Endothelial cell of umbilical vein (primary cell): ENCODE measurements at regions not wholly inside any gene's neighbourhood (a gene's known extent, or its start where the extent isn't known, plus 50 kb on each side); places are given as distances from the start of the nearest gene placed in this dataset.
A peak's percentile ranks its signal among the peaks of the same experiment; 100 is the strongest.

Experiments
- BruUV-seq: library from RNA; stranded (reverse); fragments of 400-500 nt; replicated peaks from 2 replicates; lab custom pipeline; 2021; lab: Mats Ljungman, UMichigan
- CTCF ChIA-PET: fragments of 300-600, 350-600 bp; sonication (Branson Sonifier 250); formaldehyde crosslinking; loops from one replicate; lab custom pipeline; 2021; ENCODE audit warnings: antibody characterized with exemption, inconsistent platforms; lab: Charles Lee
- POLR2A ChIA-PET: fragments of 300-600, 350-600 bp; sonication (Branson Sonifier 250); formaldehyde crosslinking; loops from one replicate; lab custom pipeline; 2021; ENCODE audit warnings: antibody characterized with exemption, inconsistent platforms; lab: Charles Lee
- DNase-seq: peaks from one replicate; pipeline ENCODE4 v3.0.0-alpha.2; 2011; ENCODE audit warnings: low read depth, low spot score
- FAIRE-seq: peaks from 2 replicates; lab custom pipeline; 2011; peaks lifted over from hg19 to GRCh38; lab: Jason Lieb, UNC
- H2AFZ ChIP-seq: 2 replicates; pipeline ENCODE4 v1.6.0; 2012; ENCODE audit warnings: low read depth, low read length, control low read depth, inconsistent platforms
- H3K27ac ChIP-seq: 2 replicates; pipeline ENCODE4 v1.5.1; 2011; ENCODE audit warnings: low read depth, mild to moderate bottlenecking, control low read depth, low read length, moderate library complexity; ENCODE audit not compliant: insufficient read depth
- H3K27me3 ChIP-seq, 2 experiments: 2 replicates each; pipeline versions ENCODE4 v1.6.0 to v1.6.1; 2011; ENCODE audit warnings: low read length in 2 of 2, mixed read lengths in 1 of 2; ENCODE audit not compliant: control insufficient read depth in 2 of 2, insufficient read depth in 2 of 2
- H3K36me3 ChIP-seq, 2 experiments: 2 replicates in 1 of 2; 3 replicates in 1 of 2; pipeline ENCODE4 v1.5.1; 2011; ENCODE audit warnings: low read length in 2 of 2, mild to moderate bottlenecking in 1 of 2, moderate library complexity in 1 of 2; ENCODE audit not compliant: control insufficient read depth in 2 of 2, insufficient read depth in 2 of 2; ENCODE audit errors: extremely low read depth in 1 of 2
- H3K4me1 ChIP-seq: 3 replicates; pipeline ENCODE4 v1.5.1; 2011; ENCODE audit warnings: mild to moderate bottlenecking, low read length; ENCODE audit not compliant: control insufficient read depth, insufficient read depth; ENCODE audit errors: extremely low read depth
- H3K4me2 ChIP-seq: 2 replicates; pipeline ENCODE4 v1.6.1; 2011; ENCODE audit warnings: low read length, control low read depth, mixed read lengths; ENCODE audit not compliant: insufficient read depth
- H3K4me3 ChIP-seq, 3 experiments: fragments of 200-600 bp in 1 of 3; sonication (generic), shearing (Covaris generic) in 1 of 3; replicated peaks in 1 of 3; 2 replicates each; pipeline ENCODE4 v1.5.1; 2011 to 2016; ENCODE audit warnings: control low read depth in 3 of 3, low read length in 3 of 3, mild to moderate bottlenecking in 2 of 3, inconsistent platforms in 1 of 3, low read depth in 1 of 3, moderate library complexity in 1 of 3; ENCODE audit not compliant: insufficient read depth in 1 of 3
- H3K79me2 ChIP-seq: 2 replicates; pipeline ENCODE4 v1.6.0; 2012; ENCODE audit warnings: low read length, inconsistent platforms; ENCODE audit not compliant: control insufficient read depth, insufficient read depth
- H3K9ac ChIP-seq: replicated peaks from 2 replicates; pipeline ENCODE3; 2011; ENCODE audit warnings: low read length, control low read depth; ENCODE audit not compliant: insufficient read depth; ENCODE audit errors: extremely low read depth
- H3K9me1 ChIP-seq: replicated peaks from 3 replicates; pipeline ENCODE4 v1.6.0; 2011; ENCODE audit warnings: mild to moderate bottlenecking, low read length; ENCODE audit not compliant: control insufficient read depth, insufficient read depth; ENCODE audit errors: extremely low read depth
- H3K9me3 ChIP-seq: replicated peaks from 2 replicates; pipeline ENCODE4 v1.5.1; 2012; ENCODE audit warnings: low read length, inconsistent platforms; ENCODE audit not compliant: control insufficient read depth, insufficient read depth
- H4K20me1 ChIP-seq: replicated peaks from 2 replicates; pipeline ENCODE3; 2011; ENCODE audit warnings: mild to moderate bottlenecking, low read length; ENCODE audit not compliant: control insufficient read depth, insufficient read depth; ENCODE audit errors: extremely low read depth
- EZH2 ChIP-seq: IDR thresholded peaks from 2 replicates; pipeline ENCODE4 v1.6.1; 2012; ENCODE audit warnings: borderline replicate concordance, low read depth, mild to moderate bottlenecking, moderate library complexity, low read length, inconsistent platforms; ENCODE audit not compliant: severe bottlenecking
- FOS ChIP-seq: IDR thresholded peaks from 2 replicates; pipeline ENCODE4 v1.6.1; 2011; ENCODE audit warnings: mild to moderate bottlenecking, low read length, moderate library complexity, borderline replicate concordance; ENCODE audit not compliant: insufficient read depth
- POLR2A ChIP-seq: IDR thresholded peaks from 2 replicates; pipeline ENCODE4 v1.6.1; 2012; ENCODE audit warnings: low read depth, mild to moderate bottlenecking, control low read depth, low read length
- dilution Hi-C: fragments of 300-500 bp; cut with MboI; formaldehyde crosslinking; loops from one replicate; pipeline ENCODE4 v1.15.0; 2019; ENCODE audit warnings: low sequenced_read_pairs; ENCODE audit not compliant: extremely low pct_ligation_motif_present
- intact Hi-C: fragments of 100-400 bp; cut with micrococcal nuclease; formaldehyde crosslinking; loops from one replicate; pipeline ENCODE4 v1.10.0; 2022
- TF ChIP-seq, protein P1 (sequence below), 2 donors: IDR thresholded peaks; 1 replicate in 1 of 2; 2 replicates in 1 of 2; pipeline ENCODE4 v1.5.1; 2011; ENCODE audit warnings: low read length in 2 of 2, mild to moderate bottlenecking in 2 of 2, moderate library complexity in 2 of 2, control low read depth in 1 of 2, inconsistent platforms in 1 of 2, low read depth in 1 of 2; ENCODE audit not compliant: insufficient read depth in 1 of 2; ENCODE audit errors: extremely low read depth in 1 of 2
- TF ChIP-seq, protein P2 (sequence below): IDR thresholded peaks from 2 replicates; pipeline ENCODE4 v1.6.1; 2011; ENCODE audit not compliant: insufficient read depth, insufficient read length

DNA sequence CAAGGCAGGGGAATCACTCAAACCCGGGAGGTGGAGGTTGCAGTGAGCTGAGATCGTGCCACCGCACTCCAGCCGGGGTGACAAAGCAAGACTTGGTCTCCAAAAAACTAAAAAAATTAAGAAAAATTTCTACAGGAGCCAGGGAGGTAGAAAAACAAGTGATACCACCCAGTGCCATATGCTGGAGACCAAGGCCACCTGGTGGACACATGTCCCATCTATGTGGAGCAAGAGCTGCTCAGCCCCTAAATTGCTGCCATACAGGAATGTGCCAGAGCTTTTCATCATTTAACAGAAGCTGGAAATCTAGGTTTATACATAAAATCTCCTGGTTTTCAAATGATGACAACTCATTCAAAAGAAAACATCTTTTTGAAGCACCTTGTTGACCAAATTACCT lies 61.4 kb upstream of the ELK3 start:
- no peak overlapping the region for H3K9ac ChIP-seq
- H3K9me3 ChIP-seq: no peaks in the 10 kb centered on the region
- DNase-seq (peak; percentile 48), FAIRE-seq (peak; percentile 52)
- POLR2A ChIA-PET: interaction anchor here (0.6 to 1.0 kb wide), 2 partner anchors 64 to 627 kb away, joined by 3 to 7 read pairs; no protein-coding TSS in a partner anchor
- H3K36me3 ChIP-seq: no peaks in the 10 kb centered on the region
- no peaks in the 10 kb centered on the region for H3K27me3 ChIP-seq
- H4K20me1 ChIP-seq: no peaks in the 10 kb centered on the region
- CTCF ChIA-PET: interaction anchor here (0.8 to 2.4 kb wide), 17 partner anchors 8 to 117 kb away, joined by 3 to 15 read pairs (median 5); no protein-coding TSS in a partner anchor
- TF ChIP-seq EZH2: no peak
- TF ChIP-seq, protein P1, sequence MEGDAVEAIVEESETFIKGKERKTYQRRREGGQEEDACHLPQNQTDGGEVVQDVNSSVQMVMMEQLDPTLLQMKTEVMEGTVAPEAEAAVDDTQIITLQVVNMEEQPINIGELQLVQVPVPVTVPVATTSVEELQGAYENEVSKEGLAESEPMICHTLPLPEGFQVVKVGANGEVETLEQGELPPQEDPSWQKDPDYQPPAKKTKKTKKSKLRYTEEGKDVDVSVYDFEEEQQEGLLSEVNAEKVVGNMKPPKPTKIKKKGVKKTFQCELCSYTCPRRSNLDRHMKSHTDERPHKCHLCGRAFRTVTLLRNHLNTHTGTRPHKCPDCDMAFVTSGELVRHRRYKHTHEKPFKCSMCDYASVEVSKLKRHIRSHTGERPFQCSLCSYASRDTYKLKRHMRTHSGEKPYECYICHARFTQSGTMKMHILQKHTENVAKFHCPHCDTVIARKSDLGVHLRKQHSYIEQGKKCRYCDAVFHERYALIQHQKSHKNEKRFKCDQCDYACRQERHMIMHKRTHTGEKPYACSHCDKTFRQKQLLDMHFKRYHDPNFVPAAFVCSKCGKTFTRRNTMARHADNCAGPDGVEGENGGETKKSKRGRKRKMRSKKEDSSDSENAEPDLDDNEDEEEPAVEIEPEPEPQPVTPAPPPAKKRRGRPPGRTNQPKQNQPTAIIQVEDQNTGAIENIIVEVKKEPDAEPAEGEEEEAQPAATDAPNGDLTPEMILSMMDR (IDR thresholded peaks at IDR 0.05; ENCODE audit: extremely low read depth in 1 of 2, insufficient read depth in 1 of 2, low read depth in 1 of 2, low read length in 2 of 2): peak; percentile 15 to 42
- H3K4me3 ChIP-seq: no peak overlapping the region
- H3K9me1 ChIP-seq: no peaks in the 10 kb centered on the region
- no peak overlapping the region for H3K27ac ChIP-seq
- no peak overlapping the region for H3K4me2 ChIP-seq
- no peaks in the 10 kb centered on the region for H3K79me2 ChIP-seq
- H2AFZ ChIP-seq: no peak overlapping the region
- dilution Hi-C loops (no loop called here), intact Hi-C loops (loop anchor here (1.0 to 10.0 kb wide), 3 partner anchors 71 to 382 kb away; no protein-coding TSS in a partner anchor)
- BruUV-seq: no TSS peak
- peaks cover 29% of the 10 kb centered on the region for H3K4me1 ChIP-seq

DNA sequence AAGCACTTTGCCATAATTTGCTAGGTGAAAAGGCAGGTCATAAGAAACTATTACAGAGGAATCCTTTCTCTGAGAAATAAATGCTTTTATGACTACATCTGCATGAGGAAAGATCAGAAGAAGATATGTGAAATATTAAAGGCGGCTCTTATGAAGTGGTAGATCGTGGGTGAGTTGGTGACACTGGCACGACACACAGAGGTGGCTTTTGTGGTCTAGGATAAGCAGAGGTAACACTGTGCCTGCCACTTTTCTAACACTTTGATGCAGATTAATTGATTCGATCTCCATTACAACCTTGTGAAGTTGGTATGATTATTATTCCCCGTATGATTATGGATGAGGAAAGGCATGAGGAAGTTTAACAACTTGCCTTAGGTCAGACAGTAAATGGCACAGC lies 60.0 kb upstream of the ELK3 start:
- dilution Hi-C loops (no loop called here), intact Hi-C loops (loop anchor here (10.0 kb wide), 2 partner anchors 219 to 381 kb away; no protein-coding TSS in a partner anchor)
- peaks cover 29% of the 10 kb centered on the region for H3K4me1 ChIP-seq
- no TSS peak for BruUV-seq
- no peaks in the 10 kb centered on the region for H3K27me3 ChIP-seq
- H3K79me2 ChIP-seq: no peaks in the 10 kb centered on the region
- no peak overlapping the region for H3K27ac ChIP-seq
- H3K9ac ChIP-seq: no peak overlapping the region
- H2AFZ ChIP-seq: no peak overlapping the region
- no peak overlapping the region for H3K4me2 ChIP-seq
- DNase-seq (no peak), FAIRE-seq (no peak)
- ChIA-PET POLR2A (no interaction called here), CTCF (interaction anchor here (1.3 kb wide), 1 partner anchor 31 kb away, joined by 3 read pairs; no protein-coding TSS in a partner anchor)
- H3K9me3 ChIP-seq: no peaks in the 10 kb centered on the region
- TF ChIP-seq, protein P2, sequence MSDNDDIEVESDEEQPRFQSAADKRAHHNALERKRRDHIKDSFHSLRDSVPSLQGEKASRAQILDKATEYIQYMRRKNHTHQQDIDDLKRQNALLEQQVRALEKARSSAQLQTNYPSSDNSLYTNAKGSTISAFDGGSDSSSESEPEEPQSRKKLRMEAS: no peak
- no peak for TF ChIP-seq FOS
- no peak for TF ChIP-seq POLR2A
- no peaks in the 10 kb centered on the region for H3K36me3 ChIP-seq
- no peaks in the 10 kb centered on the region for H3K9me1 ChIP-seq
- H3K4me3 ChIP-seq: no peak overlapping the region
- H4K20me1 ChIP-seq: no peaks in the 10 kb centered on the region
